Right lobe of liver (tissue), 6 donors: ENCODE measurements at regions not wholly inside any gene's neighbourhood (a gene's known extent, or its start where the extent isn't known, plus 50 kb on each side); places are given as distances from the start of the nearest gene placed in this dataset.

ENCODE experiments used
- ATAC-seq, 4 donors: fragments of 200-7000 bp; cut with Tn5 transposase; one replicate each; pipeline ENCODE4 v1.9.1; 2020; ENCODE audit warnings: mild to moderate bottlenecking in 4 of 4, moderate library complexity in 4 of 4
- DNase-seq, 3 donors: peaks; one replicate each; pipeline ENCODE4 v3.0.0-alpha.2; 2020
- H3K27ac ChIP-seq, 3 donors: fragments of 200-600 bp; one replicate each; pipeline ENCODE4 v1.8.0; 2022
- H3K27me3 ChIP-seq, 2 donors: fragments of 200-600 bp; one replicate each; pipeline ENCODE4 v1.8.0; 2022
- H3K36me3 ChIP-seq, 4 donors: fragments of 200-600 bp; sonication (generic) in 1 of 4; one replicate each; pipeline versions ENCODE4 v1.5.1 to v1.8.0; 2017 to 2022; ENCODE audit warnings: control low read depth in 1 of 4
- H3K4me1 ChIP-seq, 4 donors: fragments of 200-600 bp; sonication (generic) in 1 of 4; one replicate each; pipeline versions ENCODE4 v1.5.1 to v1.8.0; 2017 to 2022; ENCODE audit warnings: control low read depth in 1 of 4
- H3K4me3 ChIP-seq, 3 donors: fragments of 200-600 bp; one replicate each; pipeline ENCODE4 v1.8.0; 2022
- H3K9me3 ChIP-seq, 4 donors: fragments of 200-600 bp; sonication (generic) in 1 of 4; one replicate each; pipeline versions ENCODE4 v1.5.1 to v1.8.0; 2017 to 2022; ENCODE audit warnings: control low read depth in 1 of 4
- POLR2A ChIP-seq: fragments of 450-650 bp; IDR thresholded peaks from one replicate; pipeline ENCODE4 v1.6.1; 2017; ENCODE audit warnings: antibody characterized with exemption, mild to moderate bottlenecking
- WGBS: methylation state at CpG from one replicate; pipeline ENCODE4 v1.1.6; 2018; ENCODE audit warnings: low coverage, low lambda C conversion rate; ENCODE audit not compliant: insufficient coverage; ENCODE audit errors: missing lambda C conversion rate; 5-methylcytosine and 5-hydroxymethylcytosine counted together
- intact Hi-C, 2 donors: fragments of 100-400 bp; cut with DNase I; formaldehyde crosslinking; loops; one replicate each; pipeline versions ENCODE4 v1.11.2 to v1.14.1; 2022
- TF ChIP-seq, protein P1 (sequence below), 4 donors: fragments of 200-600 bp in 3 of 4; fragments of 450-650 bp in 1 of 4; IDR thresholded peaks; one replicate each; pipeline versions ENCODE4 v1.5.1 to v1.8.0; 2016 to 2022; ENCODE audit warnings: antibody characterized with exemption in 4 of 4, mild to moderate bottlenecking in 2 of 4
- donor health status: DM: no; HTN: yes; CAD: no.
- donor health status: DM: no; HTN: no; CAD: no.
- donor health status: DM: no; HTN: no; CAD: no.
- donor health status: DM: no; HTN: yes; CAD: no.
- donor health status: DM: no; HTN: yes; CAD: no.

DNA sequence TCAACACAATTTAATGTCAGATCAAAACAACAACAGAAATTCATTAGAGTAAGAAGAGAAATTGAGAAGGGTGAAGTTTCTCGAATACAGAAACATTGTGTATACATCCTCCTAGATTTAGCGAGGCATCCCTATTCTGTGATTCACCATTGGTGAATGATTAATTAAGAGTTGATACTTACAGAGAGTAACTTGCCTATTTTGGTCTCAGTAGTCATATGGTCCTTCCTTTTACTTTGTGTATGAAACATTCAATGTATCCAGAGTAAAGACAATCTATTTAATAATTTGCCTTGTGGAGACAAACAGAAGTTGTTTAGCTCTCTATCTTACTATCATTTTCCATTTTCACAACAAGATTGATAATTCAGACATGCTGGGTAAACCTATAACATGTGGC lies 432.0 kb downstream of the ZPLD1 start:
- Histone ChIP-seq H3K27ac (no peak overlapping the region), H3K36me3 (no peaks in the 10 kb centered on the region), H3K27me3 (no peaks in the 10 kb centered on the region), H3K4me3 (no peak overlapping the region), H3K4me1 (no peaks in the 10 kb centered on the region), H3K9me3 (no peaks in the 10 kb centered on the region)
- no peak for TF ChIP-seq POLR2A
- TF ChIP-seq, protein P1, sequence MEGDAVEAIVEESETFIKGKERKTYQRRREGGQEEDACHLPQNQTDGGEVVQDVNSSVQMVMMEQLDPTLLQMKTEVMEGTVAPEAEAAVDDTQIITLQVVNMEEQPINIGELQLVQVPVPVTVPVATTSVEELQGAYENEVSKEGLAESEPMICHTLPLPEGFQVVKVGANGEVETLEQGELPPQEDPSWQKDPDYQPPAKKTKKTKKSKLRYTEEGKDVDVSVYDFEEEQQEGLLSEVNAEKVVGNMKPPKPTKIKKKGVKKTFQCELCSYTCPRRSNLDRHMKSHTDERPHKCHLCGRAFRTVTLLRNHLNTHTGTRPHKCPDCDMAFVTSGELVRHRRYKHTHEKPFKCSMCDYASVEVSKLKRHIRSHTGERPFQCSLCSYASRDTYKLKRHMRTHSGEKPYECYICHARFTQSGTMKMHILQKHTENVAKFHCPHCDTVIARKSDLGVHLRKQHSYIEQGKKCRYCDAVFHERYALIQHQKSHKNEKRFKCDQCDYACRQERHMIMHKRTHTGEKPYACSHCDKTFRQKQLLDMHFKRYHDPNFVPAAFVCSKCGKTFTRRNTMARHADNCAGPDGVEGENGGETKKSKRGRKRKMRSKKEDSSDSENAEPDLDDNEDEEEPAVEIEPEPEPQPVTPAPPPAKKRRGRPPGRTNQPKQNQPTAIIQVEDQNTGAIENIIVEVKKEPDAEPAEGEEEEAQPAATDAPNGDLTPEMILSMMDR (IDR thresholded peaks at IDR 0.05), result no peak
- intact Hi-C loops, result no loop called here
- ATAC-seq, result no peak
- no peak for DNase-seq
- whole genome bisulfite sequencing, result 76% methylated on average over 2 of the region's 2 CpGs

DNA sequence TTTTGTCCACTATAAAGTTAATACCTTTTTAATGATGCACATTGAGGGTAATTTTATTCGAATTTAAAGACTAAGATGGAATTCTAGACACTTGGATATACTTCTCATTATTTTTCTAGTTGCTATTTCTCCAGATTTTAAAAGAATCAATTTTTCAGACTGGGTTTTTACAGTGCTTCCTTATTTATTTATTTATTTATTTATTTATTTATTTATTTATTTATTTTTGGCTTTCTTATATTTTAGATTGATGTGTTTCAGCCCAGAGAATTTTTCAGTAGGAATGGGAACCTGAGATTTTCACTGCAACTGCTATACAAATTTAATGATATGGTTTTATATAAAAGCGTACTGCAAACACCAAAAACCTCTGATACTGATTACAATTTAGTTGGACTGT lies 448.7 kb downstream of the ZPLD1 start:
- H3K4me1 ChIP-seq, result no peaks in the 10 kb centered on the region
- H3K27ac ChIP-seq, result no peak overlapping the region
- H3K27me3 ChIP-seq, result no peaks in the 10 kb centered on the region
- H3K36me3 ChIP-seq, result no peaks in the 10 kb centered on the region
- ATAC-seq (no peak), DNase-seq (no peak)
- 70% methylated on average over 2 of the region's 2 CpGs for WGBS
- intact Hi-C loops, result no loop called here
- no peak overlapping the region for H3K4me3 ChIP-seq
- TF ChIP-seq POLR2A, result no peak
- TF ChIP-seq, protein P1 (IDR thresholded peaks at IDR 0.05), result no peak
- H3K9me3 ChIP-seq, result no peaks in the 10 kb centered on the region

DNA sequence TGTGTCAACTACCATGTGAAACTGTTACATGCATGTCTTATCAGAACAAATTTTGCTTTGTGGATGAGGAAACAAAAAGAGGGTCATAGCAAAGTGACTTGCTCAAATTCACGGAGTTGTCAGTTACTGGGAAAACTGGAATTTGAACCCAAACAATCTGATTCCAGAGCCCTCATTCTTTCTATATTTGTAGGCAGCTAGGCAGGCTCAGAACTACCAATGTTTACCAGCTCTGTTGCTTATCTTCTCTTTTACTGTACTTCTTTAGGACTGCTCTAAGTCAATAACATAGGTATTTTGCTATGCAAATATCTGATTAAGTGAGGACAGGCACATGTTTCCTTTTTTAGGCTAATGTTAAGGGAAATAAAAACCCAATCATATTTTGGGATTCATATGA lies 450.5 kb downstream of the ZPLD1 start:
- 0% methylated on average over 1 of the region's 1 CpG for WGBS
- no peak for TF ChIP-seq POLR2A
- TF ChIP-seq, protein P1 (IDR thresholded peaks at IDR 0.05), result no peak
- H3K27me3 ChIP-seq, result no peaks in the 10 kb centered on the region
- ATAC-seq (peak in 1 of 4 donors; percentile 39), DNase-seq (no peak)
- H3K4me3 ChIP-seq, result no peak overlapping the region
- H3K9me3 ChIP-seq, result no peaks in the 10 kb centered on the region
- H3K27ac ChIP-seq, result no peak overlapping the region
- H3K36me3 ChIP-seq, result no peaks in the 10 kb centered on the region
- H3K4me1 ChIP-seq, result no peaks in the 10 kb centered on the region
- intact Hi-C loops, result no loop called here

DNA sequence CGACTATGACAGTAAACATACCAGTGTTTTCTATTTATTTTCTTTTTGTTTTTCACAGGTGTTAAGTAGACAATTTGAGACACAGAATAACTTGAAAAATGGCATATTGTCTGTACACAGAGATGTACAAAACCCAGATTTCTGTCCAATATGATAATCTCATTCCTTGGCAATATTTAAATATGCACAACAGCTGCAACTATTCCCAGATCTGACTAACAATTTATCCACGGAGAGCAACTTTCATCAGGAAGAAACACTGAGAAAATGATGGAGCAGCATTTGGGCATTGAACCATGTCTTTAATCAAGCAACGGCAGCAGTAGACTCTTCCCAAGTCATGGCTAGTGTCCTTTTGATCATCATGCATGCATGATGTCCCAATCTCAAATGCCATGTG lies 452.6 kb downstream of the ZPLD1 start:
- no peak for TF ChIP-seq POLR2A
- TF ChIP-seq, protein P1 (IDR thresholded peaks at IDR 0.05), result no peak
- intact Hi-C loops, result no loop called here
- no peak for DNase-seq

More for the DNA sequence above, 452.6 kb downstream of the ZPLD1 start:
- H3K27me3 ChIP-seq, result no peaks in the 10 kb centered on the region
- H3K4me1 ChIP-seq, result no peaks in the 10 kb centered on the region
- no peak for ATAC-seq
- no peak overlapping the region for H3K4me3 ChIP-seq
- no peak overlapping the region for H3K27ac ChIP-seq
- H3K36me3 ChIP-seq, result no peaks in the 10 kb centered on the region
- WGBS, result 51% methylated on average over 2 of the region's 3 CpGs
- no peaks in the 10 kb centered on the region for H3K9me3 ChIP-seq
